DMS153 (cell line): ENCODE measurements at regions not wholly inside any gene's neighbourhood (a gene's known extent, or its start where the extent isn't known, plus 50 kb on each side); places are given as distances from the start of the nearest gene placed in this dataset.

ENCODE experiments used
- DNase-seq: peaks from one replicate; lab custom pipeline; 2025; lab: John Stamatoyannopoulos, UW

DNA sequence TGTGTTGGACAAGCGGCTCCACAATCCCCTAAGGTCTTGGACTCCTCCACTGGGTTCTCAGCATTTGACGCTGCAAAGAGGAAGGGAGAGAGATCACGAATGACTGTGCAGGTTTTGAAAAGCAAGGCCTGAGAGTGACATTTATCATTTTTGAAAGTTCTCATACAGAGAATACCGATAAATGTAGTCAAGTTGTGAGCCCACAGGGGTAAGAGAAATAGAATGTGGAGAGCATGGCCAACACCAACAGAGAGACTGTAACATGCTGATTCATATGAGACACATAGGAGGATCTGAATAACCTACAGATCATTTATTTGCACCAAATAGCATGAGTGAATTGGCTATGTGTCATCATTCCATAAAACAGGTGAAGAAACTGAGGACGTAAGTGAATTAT is 230.5 kb upstream of the MBL2 start:
- DNase-seq = no peak

DNA sequence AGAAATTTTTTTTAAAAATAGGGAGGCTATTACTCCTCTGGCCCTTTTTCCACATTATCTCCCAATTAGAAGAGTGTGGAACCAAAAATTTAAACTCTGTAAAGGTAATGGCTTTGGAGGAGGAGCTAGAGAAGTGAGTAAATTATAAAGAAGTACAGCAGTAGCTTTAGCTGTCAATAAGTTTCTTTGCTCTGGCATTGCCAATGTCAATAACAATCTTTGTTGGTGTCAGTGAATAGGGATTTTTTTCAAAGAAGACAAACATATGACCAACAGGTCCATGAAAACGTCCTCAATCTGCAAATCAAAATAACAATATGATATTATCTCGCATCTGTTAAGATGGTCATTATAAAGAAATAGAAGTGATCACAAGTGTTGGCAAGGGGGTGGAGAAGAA is 227.1 kb upstream of the MBL2 start:
- DNase-seq = no peak

DNA sequence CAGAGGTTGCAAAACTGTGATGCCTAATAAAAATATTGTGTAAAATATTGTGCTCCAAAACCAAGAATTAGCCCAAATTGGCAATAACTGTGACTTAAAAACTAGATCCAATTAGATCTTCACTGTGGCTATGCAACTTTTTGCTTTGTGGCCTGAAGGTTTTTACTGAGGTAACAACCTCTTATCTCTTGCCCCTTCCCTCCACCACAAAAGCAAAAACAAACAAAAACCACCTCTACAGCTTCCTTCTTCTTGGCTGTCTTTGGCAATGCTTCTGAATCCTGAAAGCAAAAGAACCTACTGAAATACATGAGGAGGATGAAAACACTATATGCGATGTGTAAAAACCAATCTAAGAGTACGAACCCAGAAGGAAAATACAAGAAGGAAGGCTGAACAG is 226.7 kb upstream of the MBL2 start:
- no peak for DNase-seq

DNA sequence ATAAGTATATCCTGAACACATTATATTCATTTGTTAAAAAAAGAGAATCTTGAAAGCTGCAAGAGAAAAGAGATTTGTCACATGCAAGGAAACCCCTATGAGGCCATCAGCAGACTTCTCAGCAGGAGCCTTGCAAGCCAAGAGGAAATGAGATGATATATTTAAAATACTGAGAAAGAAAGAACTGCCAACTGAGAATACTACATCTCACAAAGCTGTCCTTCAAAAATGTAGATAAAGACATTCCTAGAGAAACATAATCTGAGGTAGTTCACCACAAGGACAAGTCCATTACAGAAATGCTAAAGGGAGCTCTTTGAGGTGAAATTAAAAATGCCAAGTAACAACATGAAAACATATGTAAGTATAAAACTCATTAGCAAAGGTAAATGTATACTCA is 224.4 kb upstream of the MBL2 start:
- no peak for DNase-seq

- DNase-seq = no peak
Observed at GRCh38 chr10:52994370-52994769, 221.8 kb upstream of the MBL2 start.

GRCh38 chr10:52993109-52993508 is 220.5 kb upstream of the MBL2 start:
- DNase-seq = no peak

GRCh38 chr10:52992567-52992966 is 220.0 kb upstream of the MBL2 start:
- DNase-seq = no peak

DNA sequence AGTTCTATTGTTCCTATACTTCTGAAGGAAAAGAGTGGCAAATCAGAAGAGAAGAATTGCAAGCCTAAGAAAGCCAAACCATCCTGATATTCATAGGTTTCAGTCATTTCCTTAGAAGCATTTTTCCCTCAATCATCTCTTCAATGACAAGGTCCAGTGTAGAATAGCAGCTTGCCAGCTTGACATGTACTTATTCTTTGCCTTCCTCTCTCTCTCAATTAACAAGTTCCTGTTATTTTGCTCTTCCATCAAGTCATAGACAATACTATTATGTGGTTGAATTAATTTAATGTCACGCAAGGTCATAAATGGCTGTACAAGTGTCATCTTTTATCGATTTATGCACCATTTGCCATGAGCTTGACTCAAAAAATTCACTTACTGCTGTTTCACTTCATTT is 216.3 kb upstream of the MBL2 start:
- no peak for DNase-seq

DNA sequence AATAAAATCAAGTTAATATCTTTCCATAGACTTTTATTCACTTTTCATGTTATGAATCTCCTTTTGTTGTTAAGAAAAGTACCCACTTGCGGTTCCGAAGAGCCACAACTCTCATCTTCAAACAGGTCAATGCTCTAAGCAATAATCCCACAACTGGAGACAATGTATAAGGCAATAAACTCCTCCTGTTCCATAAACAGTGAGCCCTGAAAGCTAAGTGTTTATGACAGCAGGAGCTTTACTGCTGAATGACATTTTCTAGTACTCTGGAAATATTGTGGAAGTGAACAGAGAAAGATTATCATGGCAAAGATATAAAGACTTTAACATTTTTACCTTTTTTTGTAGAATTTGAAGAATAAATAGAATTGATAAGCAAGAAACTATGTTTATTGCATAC is 213.5 kb upstream of the MBL2 start:
- DNase-seq = no peak

DNA sequence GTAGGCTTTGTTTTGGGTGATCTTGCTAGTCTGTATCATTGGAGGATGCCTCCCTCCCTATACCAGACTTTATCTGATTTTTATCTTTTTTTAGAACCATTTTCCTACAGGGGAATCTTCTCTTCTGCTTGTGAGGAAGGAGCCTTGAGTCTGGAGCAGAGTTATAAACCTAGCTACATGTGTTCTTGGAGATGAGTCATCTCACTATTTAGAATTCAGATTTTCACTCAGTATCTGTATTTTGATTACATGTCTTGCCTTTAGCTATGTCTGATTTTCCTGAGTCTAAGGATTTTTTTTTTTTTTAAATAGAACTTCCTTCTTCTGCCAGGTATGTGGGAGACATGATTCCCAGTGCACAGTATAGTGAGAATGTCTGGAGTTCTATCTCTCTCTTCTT is 211.6 kb upstream of the MBL2 start:
- no peak for DNase-seq

DNA sequence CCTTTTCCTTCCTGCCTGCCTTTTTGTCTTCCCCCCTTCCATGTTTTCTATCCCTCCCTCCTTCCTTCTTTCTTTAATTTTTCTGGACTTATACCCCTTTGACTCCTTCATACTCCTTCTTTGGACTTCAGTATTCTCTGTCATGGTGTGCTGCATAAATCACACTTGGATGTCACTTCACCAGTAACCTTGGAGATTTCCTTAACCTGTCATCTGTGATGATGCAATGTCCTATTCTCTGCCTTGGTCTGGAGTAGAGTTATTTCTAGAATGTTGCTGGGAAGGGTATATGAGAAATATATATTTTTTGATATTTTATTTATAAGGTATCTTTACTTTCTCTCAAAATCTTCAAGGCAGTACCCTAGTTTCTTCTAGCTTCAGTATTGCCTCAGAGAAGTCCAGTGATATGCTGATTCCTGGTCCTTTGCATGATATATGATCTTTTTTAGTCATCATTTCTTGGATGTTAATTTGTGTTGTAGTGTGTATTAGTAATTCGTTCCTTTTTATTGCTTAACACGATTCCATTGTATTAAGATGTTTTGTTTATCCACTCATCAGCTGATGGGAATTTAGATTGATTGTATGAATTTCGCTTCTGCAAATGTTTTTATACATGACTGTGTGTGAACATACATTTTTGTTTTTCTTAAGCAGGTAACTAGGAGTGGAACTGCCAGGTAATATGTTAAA is 206.9 kb upstream of the MBL2 start:
- no peak for DNase-seq

DNA sequence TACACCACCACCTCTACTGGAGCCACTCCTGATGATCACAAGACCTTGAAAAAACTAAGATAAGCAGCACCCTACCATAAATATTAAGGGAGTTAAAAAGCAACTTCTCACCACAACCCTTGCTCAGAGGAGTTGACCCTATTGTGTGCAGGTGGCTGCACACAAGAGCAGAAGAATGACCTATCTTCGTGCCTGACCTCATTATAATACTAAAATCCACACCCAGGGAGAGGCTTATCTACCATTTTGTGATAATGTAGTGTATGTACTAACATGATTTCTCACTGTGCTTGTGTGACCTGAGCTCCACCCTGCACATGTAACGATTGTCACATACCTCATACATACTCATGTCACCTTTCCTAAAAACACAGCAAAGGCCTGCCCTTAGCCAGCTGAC is 205.0 kb upstream of the MBL2 start:
- no peak for DNase-seq

- no peak for DNase-seq
Observed at GRCh38 chr10:52967806-52968795, 195.5 kb upstream of the MBL2 start.

DNA sequence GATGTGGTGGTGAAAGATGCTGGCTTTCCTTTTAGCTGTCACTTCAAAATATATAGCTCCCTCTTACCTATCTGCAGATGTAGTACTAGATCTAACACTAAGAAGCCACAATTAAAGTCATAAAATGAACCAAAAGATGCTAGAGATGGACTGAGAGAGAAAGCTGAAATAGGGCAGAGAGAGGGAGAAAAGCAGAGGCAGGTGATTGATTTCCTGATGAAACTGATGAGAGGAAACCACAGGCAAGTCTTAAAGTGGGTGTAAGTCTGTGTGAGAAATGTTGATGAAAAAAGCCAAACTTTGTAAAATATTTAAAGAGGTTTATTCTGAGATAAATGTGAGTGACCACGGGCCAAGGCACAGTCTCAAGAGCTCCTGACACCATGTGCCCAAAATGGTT is 194.3 kb upstream of the MBL2 start:
- DNase-seq = no peak

- no peak for DNase-seq
Observed at GRCh38 chr10:52965938-52966401, 193.4 kb upstream of the MBL2 start.

- no peak for DNase-seq
Observed at GRCh38 chr10:52965509-52965908, 192.9 kb upstream of the MBL2 start.

DNA sequence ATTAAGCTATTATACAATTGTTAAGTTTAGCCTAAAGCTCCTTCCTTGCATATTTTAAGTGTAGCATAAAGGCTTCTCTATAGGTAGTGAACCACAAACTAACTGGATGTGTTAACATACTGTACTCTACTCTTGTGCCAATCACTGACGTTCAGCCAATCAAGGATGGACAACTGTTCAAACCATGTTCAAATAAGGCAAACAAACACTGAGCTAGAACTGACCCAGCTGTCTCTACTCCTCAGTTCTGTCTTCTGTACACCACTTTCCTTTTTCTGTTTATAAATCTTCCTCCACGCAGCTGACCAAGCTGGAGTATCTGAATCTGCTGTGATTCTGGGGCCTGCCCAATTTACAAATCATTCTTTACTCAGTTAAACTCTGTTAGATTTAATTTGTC is 188.7 kb upstream of the MBL2 start:
- DNase-seq = no peak

GRCh38 chr10:52959810-52960209 is 187.2 kb upstream of the MBL2 start:
- DNase-seq = no peak

DNA sequence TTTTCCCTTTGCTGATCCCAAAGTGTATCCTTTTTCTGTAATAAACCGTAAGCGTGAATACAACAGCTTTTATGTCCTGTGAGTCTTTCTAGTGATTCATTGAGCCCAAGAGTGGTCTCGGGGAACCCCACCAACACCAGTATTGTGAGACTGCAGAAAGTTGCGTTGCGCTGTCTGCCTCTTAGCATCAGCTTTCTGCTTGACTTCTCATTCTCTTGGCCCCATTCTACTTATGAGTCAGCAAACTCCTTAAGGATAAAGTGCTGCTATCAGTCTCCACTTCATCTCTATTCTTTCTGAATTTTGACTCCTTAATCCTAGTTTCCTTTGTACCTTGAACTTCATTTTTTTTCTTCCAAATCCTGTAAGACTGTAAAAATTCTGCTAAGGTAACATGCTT is 184.3 kb upstream of the MBL2 start:
- DNase-seq = no peak

DNA sequence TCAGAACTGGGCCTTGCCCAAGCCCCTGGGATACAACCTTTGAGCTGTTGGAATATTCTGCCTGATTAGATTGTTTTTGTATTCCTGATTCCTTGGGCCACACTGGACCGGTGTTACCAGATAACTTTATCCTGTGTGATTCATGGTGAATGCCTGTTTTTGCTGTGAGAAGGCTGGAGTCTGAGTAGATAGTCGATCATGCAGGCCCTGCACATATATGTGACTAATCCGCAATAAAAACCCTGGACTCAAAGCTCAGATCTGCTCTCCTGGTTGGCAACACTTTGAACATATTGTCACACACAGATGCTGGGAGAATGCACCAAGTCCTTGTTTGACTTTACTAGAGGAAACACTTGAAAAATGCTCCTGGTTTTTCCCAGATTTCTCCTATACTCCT is 183.9 kb upstream of the MBL2 start:
- DNase-seq = no peak

- no peak for DNase-seq
Observed at GRCh38 chr10:52955337-52955736, 182.8 kb upstream of the MBL2 start.

GRCh38 chr10:52954407-52954806 is 181.8 kb upstream of the MBL2 start:
- no peak for DNase-seq

- DNase-seq = no peak
Observed at GRCh38 chr10:52952391-52953055, 179.9 kb upstream of the MBL2 start.
